ENCODE measurements at regions not wholly inside any gene's neighbourhood (a gene's known extent, or its start where the extent isn't known, plus 50 kb on each side); places are given as distances from the start of the nearest gene placed in this dataset.

GRCh38 chr21:15552914-15553494 is 176.8 kb upstream of the USP25 start:
- no peaks in the 10 kb centered on the region for H3K9me3 Mint-ChIP-seq
- H3K4me1 Mint-ChIP-seq (ENCODE audit: low read depth), result peaks cover 12% of the 10 kb centered on the region
- no peak for DNase-seq
- no peak for ATAC-seq
- no peak overlapping the region for H3K4me3 Mint-ChIP-seq
- H3K36me3 Mint-ChIP-seq (ENCODE audit: insufficient read depth), result no peaks in the 10 kb centered on the region
- no peaks in the 10 kb centered on the region for H3K27me3 Mint-ChIP-seq (ENCODE audit: low read depth)

- Mint-ChIP-seq H3K27me3 (ENCODE audit: low read depth) (peaks cover 2% of the 10 kb centered on the region), H3K36me3 (ENCODE audit: insufficient read depth) (no peaks in the 10 kb centered on the region), H3K4me1 (ENCODE audit: low read depth) (peaks cover 12% of the 10 kb centered on the region), H3K9me3 (no peaks in the 10 kb centered on the region), H3K4me3 (no peak overlapping the region)
- DNase-seq (no peak), ATAC-seq (no peak)
These were observed 171.9 kb upstream of the USP25 start for GRCh38 chr21:15557925-15558324.

- Mint-ChIP-seq H3K36me3 (ENCODE audit: insufficient read depth) (no peaks in the 10 kb centered on the region), H3K9me3 (no peaks in the 10 kb centered on the region), H3K4me1 (ENCODE audit: low read depth) (peaks cover 10% of the 10 kb centered on the region), H3K4me3 (no peak overlapping the region), H3K27me3 (ENCODE audit: low read depth) (peaks cover 2% of the 10 kb centered on the region)
- ATAC-seq (no peak), DNase-seq (no peak)
These were observed 170.9 kb upstream of the USP25 start for GRCh38 chr21:15558884-15559283.

- no peaks in the 10 kb centered on the region for H3K9me3 Mint-ChIP-seq
- ATAC-seq (no peak), DNase-seq (no peak)
- no peaks in the 10 kb centered on the region for H3K36me3 Mint-ChIP-seq (ENCODE audit: insufficient read depth)
- peaks cover 2% of the 10 kb centered on the region for H3K27me3 Mint-ChIP-seq (ENCODE audit: low read depth)
- no peak overlapping the region for H3K4me3 Mint-ChIP-seq
- H3K4me1 Mint-ChIP-seq (ENCODE audit: low read depth), result peaks cover 10% of the 10 kb centered on the region
These were observed 170.1 kb upstream of the USP25 start for GRCh38 chr21:15559660-15560059.

GRCh38 chr21:15560383-15561056 is 169.3 kb upstream of the USP25 start:
- DNase-seq, result no peak
- peak in 1 of 2 donors; percentile 40 for ATAC-seq
- H3K4me1 Mint-ChIP-seq (ENCODE audit: low read depth), result peaks cover 10% of the 10 kb centered on the region
- H3K4me3 Mint-ChIP-seq, result no peak overlapping the region
- H3K27me3 Mint-ChIP-seq (ENCODE audit: low read depth), result peaks cover 3% of the 10 kb centered on the region
- no peaks in the 10 kb centered on the region for H3K36me3 Mint-ChIP-seq (ENCODE audit: insufficient read depth)
- no peaks in the 10 kb centered on the region for H3K9me3 Mint-ChIP-seq

- H3K4me1 Mint-ChIP-seq (ENCODE audit: low read depth), result peaks cover 10% of the 10 kb centered on the region
- H3K9me3 Mint-ChIP-seq, result no peaks in the 10 kb centered on the region
- H3K36me3 Mint-ChIP-seq (ENCODE audit: insufficient read depth), result no peaks in the 10 kb centered on the region
- peaks cover 6% of the 10 kb centered on the region for H3K27me3 Mint-ChIP-seq (ENCODE audit: low read depth)
- H3K4me3 Mint-ChIP-seq, result no peak overlapping the region
- DNase-seq (no peak), ATAC-seq (no peak)
These were observed 167.0 kb upstream of the USP25 start for GRCh38 chr21:15562748-15563147.

- Mint-ChIP-seq H3K36me3 (ENCODE audit: insufficient read depth) (no peaks in the 10 kb centered on the region), H3K4me3 (no peak overlapping the region), H3K9me3 (no peaks in the 10 kb centered on the region), H3K27me3 (ENCODE audit: low read depth) (peaks cover 17% of the 10 kb centered on the region), H3K4me1 (ENCODE audit: low read depth) (peaks cover 8% of the 10 kb centered on the region)
- ATAC-seq, result no peak
- no peak for DNase-seq
These were observed 164.9 kb upstream of the USP25 start for GRCh38 chr21:15564907-15565306.

GRCh38 chr21:15566703-15567102 is 163.1 kb upstream of the USP25 start:
- H3K27me3 Mint-ChIP-seq (ENCODE audit: low read depth), result peaks cover 21% of the 10 kb centered on the region
- H3K4me1 Mint-ChIP-seq (ENCODE audit: low read depth), result no peaks in the 10 kb centered on the region
- DNase-seq (no peak), ATAC-seq (no peak)
- H3K4me3 Mint-ChIP-seq, result no peak overlapping the region
- H3K36me3 Mint-ChIP-seq (ENCODE audit: insufficient read depth), result no peaks in the 10 kb centered on the region
- no peaks in the 10 kb centered on the region for H3K9me3 Mint-ChIP-seq

GRCh38 chr21:15567191-15567590 is 162.6 kb upstream of the USP25 start:
- Mint-ChIP-seq H3K4me1 (ENCODE audit: low read depth) (no peaks in the 10 kb centered on the region), H3K9me3 (no peaks in the 10 kb centered on the region), H3K4me3 (no peak overlapping the region), H3K36me3 (ENCODE audit: insufficient read depth) (no peaks in the 10 kb centered on the region), H3K27me3 (ENCODE audit: low read depth) (peaks cover 21% of the 10 kb centered on the region)
- DNase-seq, result no peak
- no peak for ATAC-seq

- Mint-ChIP-seq H3K4me3 (no peak overlapping the region), H3K9me3 (no peaks in the 10 kb centered on the region), H3K36me3 (ENCODE audit: insufficient read depth) (no peaks in the 10 kb centered on the region), H3K27me3 (ENCODE audit: low read depth) (peaks cover 19% of the 10 kb centered on the region), H3K4me1 (ENCODE audit: low read depth) (no peaks in the 10 kb centered on the region)
- ATAC-seq, result no peak
- DNase-seq, result no peak
These were observed 161.3 kb upstream of the USP25 start for GRCh38 chr21:15568516-15568915.

GRCh38 chr21:15586752-15587427 is 142.9 kb upstream of the USP25 start:
- no peak overlapping the region for H3K4me3 Mint-ChIP-seq
- no peaks in the 10 kb centered on the region for H3K27me3 Mint-ChIP-seq (ENCODE audit: low read depth)
- H3K36me3 Mint-ChIP-seq (ENCODE audit: insufficient read depth), result no peaks in the 10 kb centered on the region
- DNase-seq (no peak), ATAC-seq (no peak)
- no peaks in the 10 kb centered on the region for H3K9me3 Mint-ChIP-seq
- no peaks in the 10 kb centered on the region for H3K4me1 Mint-ChIP-seq (ENCODE audit: low read depth)

- H3K36me3 Mint-ChIP-seq (ENCODE audit: insufficient read depth), result no peaks in the 10 kb centered on the region
- H3K4me3 Mint-ChIP-seq, result no peak overlapping the region
- H3K9me3 Mint-ChIP-seq, result no peaks in the 10 kb centered on the region
- DNase-seq, result no peak
- H3K4me1 Mint-ChIP-seq (ENCODE audit: low read depth), result no peaks in the 10 kb centered on the region
- no peak for ATAC-seq
- H3K27me3 Mint-ChIP-seq (ENCODE audit: low read depth), result no peaks in the 10 kb centered on the region
These were observed 137.4 kb upstream of the USP25 start for GRCh38 chr21:15592271-15592860.

GRCh38 chr21:15592957-15593356 is 136.8 kb upstream of the USP25 start:
- no peak for ATAC-seq
- Mint-ChIP-seq H3K36me3 (ENCODE audit: insufficient read depth) (no peaks in the 10 kb centered on the region), H3K27me3 (ENCODE audit: low read depth) (no peaks in the 10 kb centered on the region), H3K4me1 (ENCODE audit: low read depth) (no peaks in the 10 kb centered on the region), H3K9me3 (no peaks in the 10 kb centered on the region), H3K4me3 (no peak overlapping the region)
- no peak for DNase-seq

- no peaks in the 10 kb centered on the region for H3K4me1 Mint-ChIP-seq (ENCODE audit: low read depth)
- H3K27me3 Mint-ChIP-seq (ENCODE audit: low read depth), result peaks cover 2% of the 10 kb centered on the region
- DNase-seq (no peak), ATAC-seq (no peak)
- H3K4me3 Mint-ChIP-seq, result no peak overlapping the region
- H3K36me3 Mint-ChIP-seq (ENCODE audit: insufficient read depth), result no peaks in the 10 kb centered on the region
- no peaks in the 10 kb centered on the region for H3K9me3 Mint-ChIP-seq
These were observed 128.4 kb upstream of the USP25 start for GRCh38 chr21:15601390-15601789.

- H3K4me3 Mint-ChIP-seq, result no peak overlapping the region
- H3K27me3 Mint-ChIP-seq (ENCODE audit: low read depth), result peaks cover 2% of the 10 kb centered on the region
- H3K36me3 Mint-ChIP-seq (ENCODE audit: insufficient read depth), result no peaks in the 10 kb centered on the region
- DNase-seq (no peak), ATAC-seq (no peak)
- H3K4me1 Mint-ChIP-seq (ENCODE audit: low read depth), result no peaks in the 10 kb centered on the region
- no peaks in the 10 kb centered on the region for H3K9me3 Mint-ChIP-seq
These were observed 125.4 kb upstream of the USP25 start for GRCh38 chr21:15604413-15604812.

Data from activated T-cell treated with anti-CD3 and anti-CD28 coated beads, Interleukin-2, amount 50 U/mL, for 4 hours (primary cell).